H1 (cell line): ENCODE measurements at regions not wholly inside any gene's neighbourhood (a gene's known extent, or its start where the extent isn't known, plus 50 kb on each side); places are given as distances from the start of the nearest gene placed in this dataset.

Experiments used
- CTCF ChIA-PET: fragments of 300-600 bp; sonication (Branson Sonifier 250); formaldehyde crosslinking; loops from one replicate; lab custom pipeline; 2021; ENCODE audit not compliant: partially characterized antibody; lab: Charles Lee
- POLR2A ChIA-PET: fragments of 300-600 bp; sonication (Branson Sonifier 250); formaldehyde crosslinking; loops from one replicate; lab custom pipeline; 2021; ENCODE audit warnings: inconsistent platforms; ENCODE audit not compliant: partially characterized antibody; lab: Charles Lee
- DNase-seq, 2 experiments: peaks; one replicate each; pipeline versions ENCODE4 v3.0.0 to v3.0.0-alpha.2; 2010 to 2022; ENCODE audit warnings: low spot score in 2 of 2, low read depth in 1 of 2, mixed read lengths in 1 of 2
- FAIRE-seq: peaks from 2 replicates; lab custom pipeline; 2011; peaks lifted over from hg19 to GRCh38; lab: Jason Lieb, UNC
- H2AFZ ChIP-seq: 2 replicates; pipeline ENCODE4 v1.8.1; 2012; ENCODE audit warnings: low read length, inconsistent platforms
- H2AK5ac ChIP-seq: 2 replicates; pipeline ENCODE4 v1.6.1; 2013; ENCODE audit warnings: low read depth, low read length
- H2BK120ac ChIP-seq: replicated peaks from 2 replicates; pipeline ENCODE3; 2013; ENCODE audit warnings: low read depth, low read length, inconsistent platforms
- H2BK12ac ChIP-seq: 2 replicates; pipeline ENCODE4 v1.6.1; 2013; ENCODE audit warnings: low read depth, low read length
- H2BK15ac ChIP-seq: 2 replicates; pipeline ENCODE4 v1.6.1; 2013; ENCODE audit warnings: low read length
- H2BK20ac ChIP-seq: 2 replicates; pipeline ENCODE4 v1.6.1; 2013; ENCODE audit warnings: low read length
- H2BK5ac ChIP-seq: 2 replicates; pipeline ENCODE4 v1.6.1; 2013; ENCODE audit warnings: low read depth, low read length
- H3K14ac ChIP-seq: 2 replicates; pipeline ENCODE4 v1.6.1; 2013; ENCODE audit warnings: inconsistent platforms; ENCODE audit not compliant: insufficient read length
- H3K18ac ChIP-seq: 2 replicates; pipeline ENCODE4 v1.6.1; 2013; ENCODE audit warnings: low read length; ENCODE audit errors: extremely low read depth
- H3K23ac ChIP-seq: 2 replicates; pipeline ENCODE4 v1.6.1; 2013; ENCODE audit warnings: inconsistent platforms; ENCODE audit not compliant: insufficient read length
- H3K23me2 ChIP-seq: 2 replicates; pipeline ENCODE4 v1.6.1; 2013; ENCODE audit warnings: low read depth, low read length
- H3K27ac ChIP-seq: 2 replicates; pipeline ENCODE4 v1.6.1; 2011; ENCODE audit warnings: low read depth, low read length, inconsistent platforms
- H3K27me3 ChIP-seq, 4 experiments: replicated peaks in 1 of 4; 1 replicate in 1 of 4; 2 replicates in 3 of 4; pipeline versions ENCODE4 v1.6.1 to v1.8.1; 2011 to 2013; ENCODE audit warnings: low read length in 3 of 4, mild to moderate bottlenecking in 3 of 4, inconsistent platforms in 2 of 4, mixed read lengths in 2 of 4, moderate library complexity in 1 of 4; ENCODE audit not compliant: control insufficient read depth in 3 of 4, insufficient read depth in 3 of 4; ENCODE audit errors: extremely low read depth in 1 of 4
- H3K36me3 ChIP-seq, 4 experiments: 2 replicates each; pipeline versions ENCODE4 v1.6.1 to v1.8.1; 2011 to 2013; ENCODE audit warnings: mild to moderate bottlenecking in 4 of 4, low read length in 3 of 4, moderate library complexity in 2 of 4, control low read depth in 1 of 4, inconsistent platforms in 1 of 4; ENCODE audit not compliant: insufficient read depth in 4 of 4, control insufficient read depth in 2 of 4
- H3K4ac ChIP-seq: replicated peaks from 2 replicates; pipeline ENCODE3; 2013; ENCODE audit warnings: low read length, low read depth, mixed read lengths, inconsistent platforms; ENCODE audit not compliant: insufficient read length
- H3K4me1 ChIP-seq, 4 experiments: replicated peaks in 1 of 4; 1 replicate in 1 of 4; 2 replicates in 3 of 4; pipeline versions ENCODE4 v1.6.1 to v1.8.1; 2011 to 2013; ENCODE audit warnings: low read length in 3 of 4, inconsistent platforms in 2 of 4, mixed read lengths in 1 of 4; ENCODE audit not compliant: insufficient read depth in 4 of 4, control insufficient read depth in 3 of 4
- H3K4me2 ChIP-seq, 2 experiments: 2 replicates each; pipeline versions ENCODE4 v1.6.1 to v1.8.1; 2011 to 2013; ENCODE audit warnings: low read depth in 2 of 2, low read length in 2 of 2, control low read depth in 1 of 2, inconsistent platforms in 1 of 2, mild to moderate bottlenecking in 1 of 2; ENCODE audit not compliant: insufficient read depth in 1 of 2
- H3K4me3 ChIP-seq, 4 experiments: fragments of 200-600, 300-600 bp in 1 of 4; sonication (generic), shearing (Covaris generic), sonication (Bioruptor Twin) in 1 of 4; 2 replicates each; pipeline versions ENCODE4 v1.5.1 to v1.8.1; 2011 to 2016; ENCODE audit warnings: low read length in 4 of 4, low read depth in 3 of 4, control low read depth in 2 of 4, inconsistent platforms in 2 of 4, mild to moderate bottlenecking in 2 of 4, mixed read lengths in 1 of 4, moderate library complexity in 1 of 4; ENCODE audit not compliant: insufficient read depth in 2 of 4; ENCODE audit errors: extremely low read depth in 1 of 4
- H3K56ac ChIP-seq: replicated peaks from 2 replicates; pipeline ENCODE3; 2013; ENCODE audit warnings: low read depth, mild to moderate bottlenecking, mixed read lengths, low read length, inconsistent platforms; ENCODE audit not compliant: insufficient read length
- H3K79me1 ChIP-seq: 2 replicates; pipeline ENCODE4 v1.6.1; 2013; ENCODE audit warnings: low read depth, low read length, control low read depth
- H3K79me2 ChIP-seq, 2 experiments: 2 replicates each; pipeline versions ENCODE4 v1.6.1 to v1.8.1; 2012 to 2013; ENCODE audit warnings: low read length in 2 of 2, mild to moderate bottlenecking in 2 of 2, inconsistent platforms in 1 of 2; ENCODE audit not compliant: insufficient read depth in 2 of 2, control insufficient read depth in 1 of 2
- H3K9ac ChIP-seq, 4 experiments: replicated peaks in 1 of 4; 1 replicate in 1 of 4; 2 replicates in 3 of 4; pipeline versions ENCODE4 v1.6.1 to v1.8.1; 2011 to 2013; ENCODE audit warnings: low read depth in 3 of 4, low read length in 3 of 4, control low read depth in 2 of 4, mild to moderate bottlenecking in 2 of 4, moderate library complexity in 2 of 4, inconsistent platforms in 1 of 4; ENCODE audit errors: extremely low read depth in 1 of 4
- H3K9me3 ChIP-seq, 2 experiments: 2 replicates each; pipeline versions ENCODE4 v1.6.1 to v1.8.1; 2012 to 2013; ENCODE audit warnings: mild to moderate bottlenecking in 2 of 2, moderate library complexity in 2 of 2, control low read depth in 1 of 2, inconsistent platforms in 1 of 2, low read depth in 1 of 2, low read length in 1 of 2, mixed read lengths in 1 of 2; ENCODE audit not compliant: insufficient read depth in 2 of 2
- H4K20me1 ChIP-seq, 2 experiments: replicated peaks in 1 of 2; 2 replicates each; pipeline versions ENCODE3 to v1.8.1; 2011 to 2013; ENCODE audit warnings: inconsistent platforms in 2 of 2, low read length in 2 of 2, mild to moderate bottlenecking in 1 of 2; ENCODE audit not compliant: insufficient read depth in 2 of 2, control insufficient read depth in 1 of 2
- H4K5ac ChIP-seq: 2 replicates; pipeline ENCODE4 v1.6.1; 2013; ENCODE audit warnings: low read length, low read depth, mixed read lengths, inconsistent platforms; ENCODE audit not compliant: insufficient read length
- H4K8ac ChIP-seq: 2 replicates; pipeline ENCODE4 v1.8.0; 2013; ENCODE audit warnings: mild to moderate bottlenecking, moderate library complexity, low read length, inconsistent platforms; ENCODE audit not compliant: insufficient read depth; ENCODE audit errors: extremely low read depth
- H4K91ac ChIP-seq: replicated peaks from 2 replicates; pipeline ENCODE3; 2013; ENCODE audit warnings: low read length, mixed read lengths, inconsistent platforms; ENCODE audit not compliant: insufficient read length
- CEBPB ChIP-seq: IDR thresholded peaks from 2 replicates; pipeline ENCODE4 v1.6.1; 2012; ENCODE audit warnings: low read depth, low read length
- CHD2 ChIP-seq: IDR thresholded peaks from 2 replicates; pipeline ENCODE4 v1.6.1; 2012; ENCODE audit warnings: low read length, improper control_type of control experiment
- EGR1 ChIP-seq: IDR thresholded peaks from 2 replicates; pipeline ENCODE4 v1.6.1; 2011; ENCODE audit warnings: low read depth, low read length, borderline replicate concordance
- EP300 ChIP-seq, 2 experiments: IDR thresholded peaks; 1 replicate in 1 of 2; 2 replicates in 1 of 2; pipeline ENCODE4 v1.6.1; 2011 to 2012; ENCODE audit warnings: low read depth in 2 of 2, low read length in 2 of 2, mild to moderate bottlenecking in 2 of 2, borderline replicate concordance in 1 of 2, inconsistent platforms in 1 of 2, moderate library complexity in 1 of 2
- GTF2F1 ChIP-seq: IDR thresholded peaks from 2 replicates; pipeline ENCODE4 v1.6.1; 2012; ENCODE audit warnings: low read depth, low read length, improper control_type of control experiment, borderline replicate concordance
- JUN ChIP-seq: IDR thresholded peaks from 2 replicates; pipeline ENCODE4 v1.6.1; 2011; ENCODE audit warnings: low read depth, mild to moderate bottlenecking, improper control_type of control experiment, low read length
- JUND ChIP-seq: IDR thresholded peaks from 2 replicates; pipeline ENCODE4 v1.6.1; 2011; ENCODE audit warnings: mild to moderate bottlenecking, improper control_type of control experiment, low read length
- KDM1A ChIP-seq: fragments of 200-600, 300-600 bp; sonication (generic); IDR thresholded peaks from 2 replicates; pipeline ENCODE4 v1.7.1; 2016; ENCODE audit warnings: mild to moderate bottlenecking, low read length, borderline replicate concordance
- KDM5A ChIP-seq: fragments of 200-600 bp; IDR thresholded peaks from 2 replicates; pipeline ENCODE4 v1.7.1; 2012; ENCODE audit warnings: mild to moderate bottlenecking, low read length, inconsistent platforms, mixed read lengths
- NRF1 ChIP-seq: IDR thresholded peaks from 2 replicates; pipeline ENCODE4 v1.6.1; 2011; ENCODE audit warnings: mild to moderate bottlenecking, low read depth, low read length, improper control_type of control experiment
- RBBP5 ChIP-seq: IDR thresholded peaks from 2 replicates; pipeline ENCODE4 v1.7.1; 2012; ENCODE audit warnings: low read depth, mild to moderate bottlenecking, inconsistent platforms, low read length, moderate library complexity, borderline replicate concordance
- SP4 ChIP-seq: IDR thresholded peaks from 2 replicates; pipeline ENCODE4 v1.6.1; 2012; ENCODE audit warnings: low read length, inconsistent platforms
- USF2 ChIP-seq: IDR thresholded peaks from 2 replicates; pipeline ENCODE4 v1.6.1; 2011; ENCODE audit warnings: low read length, improper control_type of control experiment
- WGBS, 2 experiments: shearing (Covaris generic) in 1 of 2; methylation state at CpG; one replicate each; pipeline versions ENCODE4 v1.1.6 to v1.1.7; 2013 to 2015; ENCODE audit warnings: low lambda C conversion rate in 2 of 2, mixed read lengths in 2 of 2, inconsistent platforms in 1 of 2, low coverage in 1 of 2, missing lambda C conversion rate in 1 of 2; ENCODE audit not compliant: insufficient replicate concordance in 2 of 2, insufficient coverage in 1 of 2, insufficient read length in 1 of 2; ENCODE audit errors: extremely low coverage in 1 of 2, missing lambda C conversion rate in 1 of 2; 5-methylcytosine and 5-hydroxymethylcytosine counted together
- TF ChIP-seq, protein P1 (sequence below): IDR thresholded peaks from 2 replicates; pipeline ENCODE4 v1.6.1; 2012; ENCODE audit warnings: inconsistent platforms

DNA sequence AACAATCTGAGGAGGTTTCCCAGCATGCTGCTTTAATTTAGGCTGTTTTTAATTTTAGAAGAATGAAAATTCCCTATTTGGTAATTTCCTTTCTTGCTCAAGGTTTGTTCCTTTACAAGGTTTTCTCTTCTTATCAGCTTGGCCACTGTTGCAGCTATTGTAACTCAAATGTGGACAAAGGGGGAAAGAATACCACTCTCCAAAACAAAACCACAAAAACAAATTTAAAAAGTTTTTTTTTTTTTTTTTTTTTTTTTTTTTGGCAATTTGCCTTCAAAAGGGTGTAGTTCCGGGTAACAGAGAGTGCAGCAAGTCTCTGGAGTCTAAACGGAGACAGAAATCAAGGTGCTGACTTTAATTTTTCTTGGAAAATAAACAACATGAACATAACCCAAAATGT lies 306.4 kb upstream of the ARGLU1 start:
- ChIA-PET CTCF (interaction anchor here (1.4 kb wide), 1 partner anchor 41 kb away, joined by 4 read pairs; no protein-coding TSS in a partner anchor), POLR2A (interaction anchor here (0.7 to 1.1 kb wide), 3 partner anchors 12 to 21 kb away, joined by 3 to 4 read pairs (median 3); no protein-coding TSS in a partner anchor)

More for the DNA sequence above, 306.4 kb upstream of the ARGLU1 start:
- H3K14ac ChIP-seq: no peak overlapping the region
- H2BK15ac ChIP-seq: no peak overlapping the region
- H3K4me2 ChIP-seq: no peak overlapping the region
- H2BK12ac ChIP-seq: no peak overlapping the region
- no peak overlapping the region for H2BK5ac ChIP-seq
- no peaks in the 10 kb centered on the region for H3K9me3 ChIP-seq
- no peak overlapping the region for H3K56ac ChIP-seq
- H3K4me3 ChIP-seq: no peak overlapping the region
- H3K4ac ChIP-seq: no peak overlapping the region
- H3K9ac ChIP-seq: no peak overlapping the region
- H2BK120ac ChIP-seq: no peak overlapping the region
- no peaks in the 10 kb centered on the region for H3K79me1 ChIP-seq
- H3K79me2 ChIP-seq: no peaks in the 10 kb centered on the region
- H2BK20ac ChIP-seq: no peak overlapping the region
- 91% methylated on average over 2 of the region's 2 CpGs; no CpG with 5 or more reads in 1 of the 2 experiments for WGBS, 2 experiments
- no peak overlapping the region for H3K27ac ChIP-seq
- no peak for FAIRE-seq
- H3K23me2 ChIP-seq: no peaks in the 10 kb centered on the region
- H4K20me1 ChIP-seq: no peaks in the 10 kb centered on the region
- H3K36me3 ChIP-seq: no peaks in the 10 kb centered on the region
- no peak overlapping the region for H3K18ac ChIP-seq
- DNase-seq: no peak
- TF ChIP-seq, protein P1, sequence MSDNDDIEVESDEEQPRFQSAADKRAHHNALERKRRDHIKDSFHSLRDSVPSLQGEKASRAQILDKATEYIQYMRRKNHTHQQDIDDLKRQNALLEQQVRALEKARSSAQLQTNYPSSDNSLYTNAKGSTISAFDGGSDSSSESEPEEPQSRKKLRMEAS: no peak
- TF ChIP-seq KDM1A (no peak), CHD2 (no peak), EGR1 (no peak), JUND (no peak), GTF2F1 (no peak), SP4 (no peak), USF2 (no peak), NRF1 (no peak), KDM5A (no peak), CEBPB (no peak), RBBP5 (no peak), JUN (no peak), EP300 (IDR thresholded peaks at IDR 0.05; ENCODE audit: borderline replicate concordance in 1 of 2, low read depth in 2 of 2, low read length in 2 of 2) (no peak)
- no peak overlapping the region; the same call in 1 of the 2 replicates for H2AFZ ChIP-seq
- H3K4me1 ChIP-seq: peaks cover 0 to 6% (median 4%) of the 10 kb centered on the region in 4 experiments; a peak in 5 of 7 replicates
- H4K8ac ChIP-seq: no peak overlapping the region
- H3K27me3 ChIP-seq: no peaks in the 10 kb centered on the region
- no peak overlapping the region for H2AK5ac ChIP-seq
- no peak overlapping the region for H4K91ac ChIP-seq
- no peak overlapping the region for H3K23ac ChIP-seq
- H4K5ac ChIP-seq: no peak overlapping the region
